Nucleus accumbens (tissue), 56 donors: ENCODE measurements at regions not wholly inside any gene's neighbourhood (a gene's known extent, or its start where the extent isn't known, plus 50 kb on each side); places are given as distances from the start of the nearest gene placed in this dataset.

Experiments used
- DNase-seq, 56 donors: peaks; one replicate each; lab custom pipeline; 2025; lab: John Stamatoyannopoulos, UW

- no peak for DNase-seq
Measured at GRCh38 chr10:31720546-31720945, 208.1 kb downstream of the ARHGAP12 start.

- DNase-seq = no peak
Measured at GRCh38 chr10:31709476-31709875, 219.2 kb downstream of the ARHGAP12 start.

GRCh38 chr10:31709028-31709427, 219.6 kb downstream of the ARHGAP12 start:
- DNase-seq = no peak

- DNase-seq = no peak
Measured at GRCh38 chr10:31708474-31708873, 220.2 kb downstream of the ARHGAP12 start.

GRCh38 chr10:31708046-31708445, 220.6 kb downstream of the ARHGAP12 start:
- no peak for DNase-seq

- DNase-seq = peak in 37 of 56 donors; percentile 12 to 71 (median 37)
Measured at GRCh38 chr10:31707093-31708039, 221.3 kb downstream of the ARHGAP12 start.

- DNase-seq = no peak
Measured at GRCh38 chr10:31706464-31707092, 222.1 kb downstream of the ARHGAP12 start.

- DNase-seq = no peak
Measured at GRCh38 chr10:31705136-31705535, 223.5 kb downstream of the ARHGAP12 start.

- no peak for DNase-seq
Measured at GRCh38 chr10:31704195-31704594, 224.4 kb downstream of the ARHGAP12 start.

GRCh38 chr10:31702954-31703353, 225.7 kb downstream of the ARHGAP12 start:
- DNase-seq = no peak

GRCh38 chr10:31702005-31702404, 226.6 kb downstream of the ARHGAP12 start:
- no peak for DNase-seq

- DNase-seq = no peak
Measured at GRCh38 chr10:31701546-31701945, 227.1 kb downstream of the ARHGAP12 start.

- DNase-seq = no peak
Measured at GRCh38 chr10:31700181-31700611, 228.4 kb downstream of the ARHGAP12 start.

GRCh38 chr10:31698181-31698830, 230.3 kb downstream of the ARHGAP12 start:
- DNase-seq = no peak

GRCh38 chr10:31697271-31698180, 231.1 kb downstream of the ARHGAP12 start:
- DNase-seq = peak in 47 of 56 donors; percentile 15 to 73 (median 48)

GRCh38 chr10:31694929-31695837, 233.4 kb downstream of the ARHGAP12 start:
- DNase-seq = no peak

- DNase-seq = no peak
Measured at GRCh38 chr10:31694126-31694685, 234.4 kb downstream of the ARHGAP12 start.

GRCh38 chr10:31693491-31693890, 235.1 kb downstream of the ARHGAP12 start:
- no peak for DNase-seq

GRCh38 chr10:31689233-31689632, 239.4 kb downstream of the ARHGAP12 start:
- DNase-seq = no peak
